ENCODE measurements at regions not wholly inside any gene's neighbourhood (a gene's known extent, or its start where the extent isn't known, plus 50 kb on each side); places are given as distances from the start of the nearest gene placed in this dataset.
"Not testable (repeated sequence)": the region's sequence is repeated elsewhere in the genome, so short reads cannot be mapped to it uniquely, and the experiment has no call there.

GRCh38 chr4:101730291-101731117 is 60.0 kb upstream of the BANK1 start:
- peak; percentile 43 for DNase-seq

DNA sequence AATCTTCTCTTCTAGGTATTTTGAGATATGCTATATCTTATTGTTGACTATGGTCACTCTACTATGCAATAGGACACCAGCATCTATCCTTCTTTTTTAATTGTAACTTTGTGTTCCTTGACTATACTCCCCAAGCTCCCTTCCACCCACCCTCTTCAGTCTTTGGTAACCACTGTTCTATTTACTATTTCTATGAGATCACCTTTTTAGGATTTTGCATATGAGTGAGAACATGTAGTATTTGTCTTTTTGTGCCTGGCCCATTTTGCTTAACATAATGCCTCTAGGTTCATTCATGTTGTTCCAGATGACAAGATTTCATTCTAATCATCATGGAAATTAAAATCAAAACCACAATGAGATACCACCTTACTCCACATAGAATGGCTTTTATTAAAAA is 63.3 kb upstream of the BANK1 start:
- DNase-seq: no peak

DNA sequence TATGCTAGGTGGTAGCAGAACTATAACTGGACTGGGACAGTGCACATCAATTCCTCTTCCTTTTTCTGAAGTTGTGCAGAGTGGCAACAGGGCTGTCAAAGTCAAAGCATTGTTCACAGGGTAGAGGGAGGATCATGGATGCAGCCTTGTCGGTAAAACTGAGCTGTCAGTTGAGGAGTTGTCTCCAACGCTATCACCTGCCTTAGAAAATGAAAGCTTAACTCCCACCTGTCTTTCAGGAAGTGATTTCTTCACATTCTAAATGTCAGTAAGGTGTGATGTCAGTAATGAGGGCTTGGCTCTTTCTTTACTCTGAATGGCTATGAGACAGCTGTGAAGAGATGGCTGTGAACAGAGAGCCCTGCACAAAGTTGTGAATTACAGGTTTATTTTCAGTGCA is 66.4 kb upstream of the BANK1 start:
- no peak for DNase-seq

- no peak for DNase-seq
Observed at GRCh38 chr4:101718810-101719209, 71.7 kb upstream of the BANK1 start.

DNA sequence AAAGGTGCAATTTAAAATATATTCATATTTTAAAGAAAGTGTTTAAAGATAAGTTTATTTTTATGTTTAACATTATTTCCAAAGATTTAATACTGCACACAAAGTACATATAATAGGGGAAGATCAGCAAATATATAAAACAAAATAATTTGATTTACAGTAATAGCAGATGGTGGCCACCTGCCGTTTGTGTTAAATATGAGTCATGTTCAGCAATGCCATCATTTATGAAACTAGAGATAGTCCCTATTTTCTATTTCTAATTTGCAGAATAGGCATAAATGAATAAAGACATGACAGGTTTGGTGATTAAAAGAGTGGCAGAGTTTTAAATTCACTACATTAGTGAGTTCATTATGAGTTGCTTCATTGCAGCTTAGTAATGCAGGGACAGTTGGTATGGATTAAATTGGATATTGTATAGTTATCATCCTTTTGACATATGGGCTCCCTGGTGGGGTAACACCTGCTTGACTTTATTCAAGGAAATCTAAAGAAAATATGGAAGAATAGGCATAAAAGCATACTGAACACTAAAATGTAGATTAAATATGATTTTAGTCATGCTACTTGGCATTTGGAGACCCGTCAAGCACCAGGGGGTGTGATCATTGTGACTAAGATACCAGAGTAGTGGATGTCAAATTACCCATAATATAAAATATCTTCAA is 78.8 kb upstream of the BANK1 start:
- DNase-seq: no peak

DNA sequence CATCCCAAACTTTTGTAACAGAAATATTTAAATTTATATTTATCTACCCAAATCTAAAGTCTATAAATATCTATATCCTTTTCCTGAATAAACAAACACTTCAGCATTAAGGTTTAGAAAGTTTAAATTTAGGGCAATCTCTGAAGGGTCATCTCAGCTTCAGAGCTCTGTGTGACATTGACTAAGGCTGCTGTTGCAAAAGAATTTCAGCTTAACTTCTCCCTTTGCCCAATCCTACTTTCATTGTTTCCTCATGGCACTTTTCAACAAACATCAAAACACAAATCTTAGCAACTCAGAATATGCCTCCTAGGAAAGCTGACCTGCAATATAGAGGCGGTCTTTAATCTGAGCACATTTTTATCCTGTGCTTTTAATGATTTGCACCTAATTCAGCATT is 79.7 kb upstream of the BANK1 start:
- no peak for DNase-seq

GRCh38 chr4:101708293-101709039 is 82.1 kb upstream of the BANK1 start:
- no peak for DNase-seq

- no peak for DNase-seq
Observed at GRCh38 chr4:101707596-101707995, 82.9 kb upstream of the BANK1 start.

GRCh38 chr4:101706535-101707057 is 83.9 kb upstream of the BANK1 start:
- no peak for DNase-seq

DNA sequence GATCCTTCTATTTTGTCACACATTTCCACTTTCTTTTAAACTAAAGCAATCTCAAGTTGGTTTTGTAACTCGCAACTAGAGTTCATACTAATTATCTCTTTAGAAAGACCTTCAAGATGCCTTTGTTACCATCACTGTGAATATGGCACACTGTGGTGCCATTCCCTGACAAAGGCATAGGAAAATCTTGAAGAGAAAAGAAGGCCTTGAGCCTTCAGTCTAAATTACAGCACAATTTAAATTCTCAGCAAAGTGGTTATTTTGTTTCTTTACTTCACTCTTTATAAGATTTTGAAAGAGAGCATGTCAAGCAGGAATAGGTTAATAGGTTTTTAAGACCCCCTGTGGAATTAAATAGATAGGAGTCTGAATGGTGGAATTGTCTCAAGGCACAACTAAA is 89.0 kb upstream of the BANK1 start:
- no peak for DNase-seq

- DNase-seq: no peak
Observed at GRCh38 chr4:101699441-101700124, 90.9 kb upstream of the BANK1 start.

- DNase-seq: no peak
Observed at GRCh38 chr4:101697266-101697665, 93.3 kb upstream of the BANK1 start.

DNA sequence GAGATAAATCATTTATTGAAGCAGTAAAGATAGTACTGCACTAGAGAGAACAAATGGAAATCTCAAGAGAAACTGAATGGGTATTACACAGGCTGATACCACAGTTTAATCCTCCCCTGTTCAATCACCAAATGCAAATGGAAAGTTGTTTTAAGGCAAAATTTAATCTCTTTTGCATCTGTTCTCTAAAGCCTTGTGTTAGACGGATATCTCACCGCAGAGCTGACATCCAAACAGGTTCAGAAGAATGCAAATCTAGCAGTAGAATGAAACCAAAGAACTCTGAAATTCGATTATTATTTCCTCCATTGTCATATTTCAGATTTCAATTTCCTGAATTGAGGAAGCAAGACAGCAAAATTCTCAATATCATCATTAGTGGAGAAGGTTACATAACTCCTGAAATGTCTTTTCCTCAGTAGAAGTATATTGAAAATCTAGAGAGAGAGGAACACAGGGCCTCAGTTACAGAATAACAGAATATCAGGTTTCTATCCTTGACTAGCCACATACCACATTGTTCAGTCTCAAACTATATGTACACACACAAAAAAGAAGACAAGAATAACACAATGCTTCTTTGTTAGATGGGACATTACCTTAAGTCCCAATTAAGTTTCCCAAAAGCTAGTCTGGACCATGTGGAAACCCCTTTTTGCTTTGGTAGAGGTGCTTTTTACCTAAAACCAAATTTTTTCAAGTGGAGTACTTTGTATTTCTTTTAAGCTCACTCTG is 94.1 kb upstream of the BANK1 start:
- no peak for DNase-seq

DNA sequence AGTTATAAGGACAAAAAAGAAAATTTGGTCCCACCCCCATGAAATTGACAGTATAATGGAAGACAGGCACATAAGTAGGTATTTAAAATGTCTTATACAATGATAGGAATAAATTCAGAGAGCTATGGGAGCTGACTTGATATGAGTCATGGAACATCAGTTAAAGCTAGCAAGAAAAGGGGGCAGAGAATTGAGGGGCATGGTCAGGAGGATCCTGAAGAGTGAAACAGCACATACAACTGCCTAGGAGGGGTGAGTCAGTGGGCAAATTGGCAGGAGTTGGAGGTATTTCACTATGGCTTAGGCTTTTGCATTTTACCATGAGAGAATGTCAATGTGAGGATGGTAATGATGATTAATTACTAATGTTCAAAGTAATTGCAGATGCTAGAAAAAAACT is 95.4 kb upstream of the BANK1 start:
- DNase-seq: no peak

DNA sequence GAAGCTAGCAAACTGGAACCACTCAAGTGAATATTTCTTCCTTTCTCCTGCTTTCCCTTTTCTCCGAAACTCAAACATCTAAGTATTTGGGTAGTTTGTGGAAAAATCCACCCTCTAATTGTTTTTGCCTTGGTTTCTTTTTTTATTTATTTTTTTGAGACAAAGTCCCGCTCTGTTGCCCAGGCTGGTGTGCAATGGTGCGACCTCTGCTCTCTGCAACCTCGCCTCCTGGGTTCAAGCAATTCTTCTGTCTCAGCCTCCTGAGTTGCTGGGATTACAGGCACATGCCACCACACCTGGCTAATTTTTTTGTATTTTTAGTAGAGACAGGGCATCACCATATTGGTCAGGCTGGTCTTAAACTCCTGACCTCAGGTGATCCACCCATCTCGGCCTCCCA is 96.1 kb upstream of the BANK1 start:
- not testable (repeated sequence) for DNase-seq

DNA sequence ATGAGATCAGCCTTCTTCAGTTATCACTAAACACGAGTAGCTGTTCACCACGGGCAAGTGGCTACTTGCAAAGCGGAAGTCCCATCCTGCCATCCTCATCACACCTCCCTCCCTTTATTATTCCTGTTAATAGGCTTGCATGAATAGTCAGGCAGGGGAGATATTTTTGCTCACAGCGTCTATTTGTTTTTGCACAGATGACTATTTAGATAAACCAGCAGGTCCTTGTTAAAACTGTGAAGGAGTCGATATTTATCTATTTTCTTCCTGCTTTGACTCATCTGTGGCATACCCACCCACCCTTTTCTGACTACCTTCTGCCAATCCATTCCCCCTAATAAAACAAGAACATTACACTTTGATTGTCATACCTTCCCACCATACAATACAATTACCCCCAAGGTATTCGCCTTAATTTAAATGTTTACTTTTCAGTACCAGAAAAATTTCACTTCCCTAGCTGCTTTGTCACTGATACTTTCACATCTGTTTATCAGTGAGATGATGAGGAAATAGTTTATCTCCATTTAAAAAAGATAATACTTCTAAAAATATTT is 96.6 kb upstream of the BANK1 start:
- DNase-seq: no peak

- no peak for DNase-seq
Observed at GRCh38 chr4:101689220-101689619, 101.3 kb upstream of the BANK1 start.

DNA sequence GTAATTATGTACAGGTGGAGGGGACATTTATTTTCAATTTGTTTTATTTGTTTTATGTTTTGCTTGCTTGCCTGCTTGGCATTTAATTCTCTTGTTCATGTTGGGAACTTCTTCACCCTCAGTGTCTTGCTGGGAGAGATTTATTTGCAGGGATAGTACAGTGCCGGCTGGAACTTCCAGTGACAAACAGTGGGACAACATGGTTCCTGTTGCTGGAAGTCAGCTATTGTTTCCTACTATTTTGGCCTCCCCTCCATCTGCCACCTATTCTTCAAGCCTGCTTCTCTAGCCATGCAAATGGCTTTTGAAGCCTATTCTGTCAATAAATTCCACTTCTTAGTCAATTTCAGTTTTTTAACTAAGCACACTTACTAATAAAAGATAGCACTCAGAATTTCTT is 105.4 kb upstream of the BANK1 start:
- no peak for DNase-seq

DNA sequence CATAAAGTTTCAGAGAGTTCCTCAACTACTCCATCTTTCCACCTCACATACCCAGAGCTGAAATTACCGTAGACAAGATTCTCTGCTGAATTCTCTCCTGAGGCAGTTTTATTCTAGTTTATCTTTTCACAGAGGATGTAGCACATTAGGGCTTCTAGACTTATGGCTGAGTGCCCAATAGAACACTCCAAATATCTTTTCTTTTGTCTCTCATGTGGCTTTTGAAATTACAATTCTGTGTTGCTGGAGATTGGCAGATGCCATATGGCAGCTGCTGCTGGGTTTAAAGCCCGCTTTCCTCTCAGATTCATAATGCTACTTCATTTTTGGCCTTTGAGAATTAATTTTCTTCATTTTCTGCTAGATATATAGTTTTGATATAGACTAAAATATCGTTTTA is 107.6 kb upstream of the BANK1 start:
- no peak for DNase-seq

GRCh38 chr4:101678180-101678579 is 112.3 kb upstream of the BANK1 start:
- no peak for DNase-seq

GRCh38 chr4:101670897-101671296 is 119.6 kb upstream of the BANK1 start:
- DNase-seq: no peak

DNA sequence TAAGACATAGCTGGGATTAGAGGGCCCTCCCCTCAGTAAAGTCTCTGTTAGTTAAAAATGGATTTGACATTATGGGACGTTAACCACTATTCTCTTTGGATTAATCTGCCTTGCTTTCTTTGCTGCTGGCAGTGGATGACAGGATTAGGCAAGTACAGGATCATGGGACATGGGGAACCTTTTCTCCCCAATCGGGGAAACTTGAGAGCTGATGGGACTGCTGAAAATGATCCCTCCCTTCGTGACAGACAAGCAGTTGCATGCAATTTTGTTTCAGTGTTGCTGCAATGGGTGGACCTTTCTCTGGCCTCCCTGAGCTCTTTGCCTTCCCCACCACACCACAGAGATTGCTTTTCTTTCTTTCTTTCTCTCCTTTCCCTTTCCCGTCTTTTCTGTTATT is 120.2 kb upstream of the BANK1 start:
- DNase-seq: no peak

All from activated CD4-positive, CD25-positive, alpha-beta regulatory T cell treated with anti-CD3 and anti-CD28 coated beads, Interleukin-2, amount 50 U/mL, for 72 hours (primary cell).